ENCODE measurements at regions not wholly inside any gene's neighbourhood (a gene's known extent, or its start where the extent isn't known, plus 50 kb on each side); places are given as distances from the start of the nearest gene placed in this dataset.

- no peak for TF ChIP-seq CTCF (conservative IDR thresholded peaks at IDR 0.05; ENCODE audit: low read depth, low read length)
- no peak for TF ChIP-seq BHLHE40 (IDR thresholded peaks at IDR 0.05; ENCODE audit: low read depth, low read length)
Observed at GRCh38 chr2:125886153-125886552, 769.8 kb upstream of the GYPC start.

All from IMR-90 (cell line).